Hypothalamus (tissue), 51 donors: ENCODE measurements at regions not wholly inside any gene's neighbourhood (a gene's known extent, or its start where the extent isn't known, plus 50 kb on each side); places are given as distances from the start of the nearest gene placed in this dataset.

Source experiments
- DNase-seq, 51 donors: peaks; one replicate each; lab custom pipeline; 2025; lab: John Stamatoyannopoulos, UW

DNA sequence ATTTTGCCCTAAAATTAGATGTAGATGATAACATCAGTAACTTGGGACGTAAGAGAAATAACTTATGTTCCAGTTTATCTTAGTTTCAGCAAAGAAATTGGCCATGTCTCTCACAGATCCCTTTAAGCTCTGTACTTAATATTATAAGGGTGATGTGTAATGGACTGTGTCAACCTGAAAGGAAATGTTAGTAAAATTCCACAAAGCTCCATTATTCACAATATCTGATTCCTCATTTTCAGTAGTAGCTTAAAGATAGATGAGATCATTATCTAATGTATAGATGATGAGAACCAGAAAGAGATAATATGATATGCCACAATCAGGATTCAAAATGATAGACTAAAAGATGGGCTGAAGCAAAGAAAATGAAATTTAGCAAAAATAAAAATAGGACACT, 316.8 kb upstream of the CHRM2 start:
- no peak for DNase-seq

DNA sequence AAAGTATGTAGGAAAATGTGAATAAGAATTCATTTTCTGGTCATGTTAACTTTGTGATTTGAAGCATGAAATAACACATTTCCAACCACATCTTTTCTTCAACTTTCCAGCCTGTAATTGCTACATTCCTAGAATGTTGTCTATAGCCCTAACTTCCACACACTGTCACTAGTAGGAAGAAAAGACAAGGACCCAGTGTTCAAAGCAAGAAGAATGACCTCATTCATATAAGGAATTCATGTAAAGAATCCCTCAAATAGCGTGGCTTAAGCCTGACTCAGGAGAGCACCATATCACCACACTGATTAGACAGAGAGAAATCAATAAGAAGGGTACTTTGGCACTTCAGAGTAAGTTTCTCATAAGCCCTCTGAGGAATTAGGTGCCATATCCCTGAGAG, 318.7 kb upstream of the CHRM2 start:
- DNase-seq = no peak

DNA sequence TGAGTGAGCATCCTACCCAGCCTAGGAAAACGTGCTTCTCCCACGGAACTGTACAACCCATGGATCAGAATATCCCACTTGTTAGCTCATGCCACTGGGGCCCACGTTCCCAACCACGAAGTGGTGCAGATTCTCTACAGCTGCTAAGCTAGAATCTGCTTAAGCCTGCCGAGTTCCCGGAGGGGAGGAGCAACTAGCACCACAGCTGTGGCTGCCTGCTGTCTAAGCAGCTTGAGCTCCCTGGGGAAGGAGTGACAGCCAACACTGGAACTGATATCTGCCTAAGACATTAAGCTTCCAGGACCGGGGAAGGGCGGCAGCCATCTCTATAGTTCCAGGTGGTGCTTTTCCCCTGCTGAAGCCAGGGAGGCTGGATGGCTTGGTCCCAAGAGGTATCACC, 334.7 kb upstream of the CHRM2 start:
- no peak for DNase-seq

DNA sequence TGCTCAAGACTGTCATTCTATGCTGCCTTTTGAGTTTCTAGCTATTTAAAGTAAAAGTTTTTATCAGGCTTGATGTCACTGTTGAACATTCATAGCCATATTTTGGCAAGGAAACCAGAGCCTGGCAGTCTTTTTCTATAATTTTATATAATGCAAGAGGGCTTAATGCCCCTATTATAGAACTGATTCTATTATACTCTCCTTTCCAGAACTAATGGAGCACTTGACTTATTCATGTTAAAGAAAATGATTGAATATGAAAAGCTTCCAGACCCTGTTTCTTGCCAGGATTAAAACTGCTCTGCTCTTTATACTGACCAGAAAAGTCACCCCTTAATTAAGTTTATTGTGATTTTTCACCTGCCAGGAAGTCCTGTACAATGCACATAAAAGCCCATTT, 337.6 kb upstream of the CHRM2 start:
- DNase-seq = no peak

DNA sequence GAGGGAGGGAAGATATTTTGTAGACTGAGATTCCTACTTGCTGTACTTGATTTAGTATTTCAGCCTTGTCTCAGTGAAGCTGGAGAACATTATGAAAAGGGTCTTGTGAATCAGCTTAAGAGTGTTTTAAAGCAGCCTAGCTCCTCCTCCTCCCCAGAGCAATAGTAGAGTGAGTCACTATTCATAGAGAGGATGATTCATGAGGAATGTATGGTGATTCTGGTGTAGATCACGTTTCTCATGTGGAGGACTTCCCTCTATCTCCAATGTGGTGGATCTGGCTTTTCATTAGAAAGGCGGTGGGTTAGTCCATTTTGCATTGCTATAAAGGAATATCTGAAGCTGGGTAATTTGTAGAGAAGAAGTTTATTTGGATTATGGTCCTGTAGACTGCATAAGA, 340.1 kb upstream of the CHRM2 start:
- no peak for DNase-seq

DNA sequence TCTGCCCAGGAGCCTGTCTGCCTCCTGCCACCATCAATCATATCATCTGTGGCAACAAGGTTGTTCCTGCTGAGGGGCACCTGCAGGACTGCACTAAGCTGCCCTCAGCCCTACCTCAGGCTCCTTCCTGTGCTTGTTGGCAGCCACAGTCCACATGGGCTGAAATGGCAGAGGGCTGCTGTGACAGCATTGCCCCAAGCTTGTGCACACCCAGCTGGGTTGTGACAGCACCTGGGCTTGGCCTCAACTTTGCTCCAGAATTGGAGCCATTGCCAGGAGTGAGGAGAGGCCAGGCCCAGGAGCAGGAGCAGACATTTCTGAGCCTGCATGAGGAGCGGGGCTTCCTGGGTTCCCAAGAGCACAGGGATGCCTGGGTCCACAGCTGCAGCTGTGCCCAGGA, 340.9 kb upstream of the CHRM2 start:
- DNase-seq = no peak

DNA sequence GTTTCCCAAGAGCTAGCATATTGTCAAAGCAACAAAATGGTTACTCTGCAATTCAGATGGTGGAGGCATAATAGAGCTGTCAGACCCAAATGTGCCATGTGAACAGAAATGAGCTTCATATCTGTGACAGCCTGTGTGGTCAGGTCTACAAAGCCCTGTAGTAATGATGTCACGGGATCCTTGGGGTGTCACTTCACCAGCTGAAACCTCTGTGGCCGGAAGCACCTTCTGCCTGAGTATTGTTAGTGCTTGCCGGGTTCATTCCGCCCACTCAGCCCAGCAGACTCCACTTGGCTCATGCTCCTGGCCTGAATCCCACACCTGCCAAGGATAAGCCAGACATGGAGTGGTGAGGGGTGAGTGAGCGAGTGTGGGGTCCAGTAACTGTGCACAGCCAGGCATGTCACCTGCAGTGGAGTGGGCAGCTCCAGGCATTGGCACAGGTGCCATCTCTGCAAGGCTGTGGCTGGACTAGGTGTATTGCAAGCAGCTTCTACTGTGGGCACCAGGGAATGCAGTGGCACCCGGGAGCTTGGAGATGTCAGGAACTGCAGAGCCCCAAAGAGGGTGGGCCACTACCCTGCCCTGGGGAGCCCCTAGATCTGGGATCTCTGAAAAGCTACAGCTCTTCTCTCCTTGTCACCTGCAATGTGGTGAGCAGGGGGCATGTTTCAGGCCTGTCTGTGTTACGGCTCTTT, 341.9 kb upstream of the CHRM2 start:
- DNase-seq = no peak

DNA sequence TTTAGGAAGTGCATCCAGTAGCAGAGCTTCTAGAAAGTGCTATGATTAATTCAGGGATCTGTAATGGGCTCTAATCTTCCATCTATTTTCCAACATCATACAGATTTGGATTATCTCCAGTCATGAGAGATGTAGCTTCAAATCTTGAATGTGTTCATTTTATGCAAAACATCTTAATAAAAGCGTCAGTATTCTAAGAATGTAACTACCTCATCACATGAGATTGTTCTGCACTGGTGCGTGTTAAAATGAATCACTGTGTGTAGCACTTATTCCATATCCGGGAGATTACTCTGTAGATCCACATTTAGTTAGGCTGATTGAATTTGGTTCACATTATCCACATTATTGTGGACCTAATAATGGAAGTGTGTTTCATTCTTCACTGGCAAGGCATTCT, 344.9 kb upstream of the CHRM2 start:
- DNase-seq = no peak

DNA sequence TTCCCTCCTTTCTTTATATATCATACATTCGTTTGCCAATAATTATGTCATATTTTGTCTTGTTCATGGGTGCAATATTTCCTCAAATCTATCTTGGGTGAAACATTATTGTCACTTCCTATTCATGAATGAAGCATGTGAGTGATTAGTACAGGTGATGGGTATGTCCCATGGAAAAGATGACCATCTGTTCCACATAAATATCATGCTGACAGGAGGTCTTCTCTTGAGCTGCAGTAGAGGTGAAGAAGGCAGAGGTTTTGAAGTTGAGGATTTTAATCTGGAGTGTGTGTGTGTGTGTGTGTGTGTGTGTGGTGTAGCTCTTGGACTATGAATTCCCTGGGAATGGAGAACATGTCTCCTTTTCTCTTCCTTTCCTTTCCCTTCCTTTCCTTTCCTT, 350.5 kb upstream of the CHRM2 start:
- DNase-seq = no peak

DNA sequence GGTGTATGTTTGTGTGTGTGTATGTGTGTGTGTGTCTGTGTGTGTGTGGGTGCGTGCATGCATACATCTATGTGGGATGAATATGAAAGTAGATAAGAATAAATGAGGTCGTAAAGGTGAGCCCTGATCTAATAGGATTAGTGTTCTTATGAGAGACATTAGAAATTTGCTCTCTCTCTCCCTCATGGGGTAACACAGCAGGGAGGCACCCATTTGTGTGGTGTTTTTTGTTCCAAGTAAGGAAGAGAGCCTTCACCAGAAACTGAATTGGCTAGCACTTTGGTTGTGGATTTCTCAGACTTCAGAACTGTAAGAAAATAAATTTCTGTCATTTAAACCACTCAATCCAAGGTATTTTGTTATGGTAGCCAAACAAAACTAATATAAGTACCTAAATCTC, 353.7 kb upstream of the CHRM2 start:
- DNase-seq = no peak

DNA sequence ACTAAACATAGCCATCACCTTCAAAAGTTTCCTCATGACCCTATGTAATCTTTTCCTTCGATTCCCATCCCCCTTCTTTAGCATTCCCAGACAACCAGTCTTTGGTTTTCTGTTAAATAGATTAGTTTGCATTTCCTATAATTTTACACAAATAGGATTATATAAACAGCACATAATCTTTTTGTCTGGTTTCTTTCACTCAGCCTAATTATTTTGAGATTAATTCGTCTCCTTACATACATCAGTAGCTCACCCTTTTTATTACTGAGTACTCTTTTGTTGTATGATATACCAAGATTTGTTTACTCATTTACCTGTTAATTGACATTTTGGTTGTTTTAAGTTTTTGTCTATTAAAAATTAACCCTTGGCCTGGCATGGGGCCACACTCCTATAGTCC, 354.7 kb upstream of the CHRM2 start:
- no peak for DNase-seq

DNA sequence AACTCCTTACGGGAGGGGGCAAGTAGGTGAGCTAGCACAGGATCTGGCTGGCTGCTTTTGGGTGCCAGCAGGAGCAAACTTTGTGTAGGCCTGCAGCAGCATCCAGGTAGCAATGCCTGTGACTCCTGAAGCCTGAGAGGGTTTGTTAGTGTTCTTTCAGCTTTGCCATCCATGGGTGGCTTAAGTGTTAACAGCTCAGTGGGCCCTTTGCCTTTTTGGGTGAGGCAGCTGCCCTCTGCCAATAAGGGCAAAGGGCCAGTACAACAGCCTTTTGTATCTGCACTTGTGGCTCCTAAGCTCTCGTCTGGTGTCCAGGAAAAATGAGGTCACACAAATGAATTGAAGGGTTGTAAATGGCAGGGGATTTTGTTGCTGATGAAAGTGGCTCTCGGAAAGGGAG, 359.0 kb upstream of the CHRM2 start:
- DNase-seq = peak in 3 of 51 donors; percentile 2 to 13 (median 12)

DNA sequence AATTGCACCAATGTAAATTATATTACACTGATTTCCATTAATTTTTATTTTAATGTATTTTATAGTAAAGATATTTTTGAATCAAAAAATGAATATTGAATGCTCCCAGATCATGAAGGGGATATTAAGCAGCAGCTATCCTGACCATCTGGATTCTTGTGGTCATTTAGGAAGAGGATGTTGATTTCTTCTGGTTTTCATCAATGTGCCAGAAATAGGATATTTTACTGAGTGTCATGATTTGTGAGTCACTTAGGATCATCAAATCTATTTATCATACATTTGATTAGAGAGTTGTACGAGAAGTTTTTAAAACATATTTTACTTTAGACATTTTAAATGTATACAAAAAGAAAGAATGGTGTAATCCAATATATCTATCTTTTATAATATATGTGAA, 366.3 kb upstream of the CHRM2 start:
- DNase-seq = no peak

DNA sequence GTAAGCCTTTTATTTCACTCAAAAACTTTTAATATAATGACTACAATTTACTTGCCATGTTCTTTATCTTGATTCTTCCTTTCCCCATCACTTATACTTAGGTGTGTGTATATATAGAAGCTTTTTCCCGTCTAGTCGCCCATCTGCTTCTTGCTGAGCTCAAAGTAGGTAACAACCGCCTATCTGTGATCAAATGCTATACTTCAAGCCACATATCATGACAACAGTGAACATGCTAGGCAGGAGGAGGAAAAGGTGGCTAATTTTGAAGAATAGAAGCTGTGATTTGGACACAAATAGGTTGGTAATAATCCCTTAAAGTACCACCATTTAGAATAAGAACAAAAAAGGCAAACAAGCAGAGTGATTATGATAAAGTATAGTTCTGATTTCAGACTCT, 367.3 kb upstream of the CHRM2 start:
- DNase-seq = no peak

DNA sequence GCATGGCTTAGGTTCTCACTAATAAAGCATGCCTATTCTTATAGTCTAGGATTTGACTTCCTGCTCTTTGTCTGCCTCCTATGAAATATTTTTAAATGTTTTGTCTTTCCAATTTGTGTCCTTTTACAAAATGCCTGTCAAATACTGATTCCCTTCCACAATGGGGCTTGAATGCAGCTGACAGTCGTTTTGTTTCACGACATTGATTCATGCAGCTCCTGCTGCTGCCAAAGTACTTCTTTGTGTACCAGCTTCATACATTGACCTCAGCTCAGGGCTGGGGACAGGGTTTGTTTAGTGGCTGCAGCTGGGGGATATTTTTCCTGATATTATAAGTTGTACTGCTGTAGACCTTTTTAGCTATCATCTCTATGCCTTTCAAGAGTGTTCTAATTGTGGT, 371.9 kb upstream of the CHRM2 start:
- peak in 11 of 51 donors; percentile 0 to 15 (median 5) for DNase-seq

DNA sequence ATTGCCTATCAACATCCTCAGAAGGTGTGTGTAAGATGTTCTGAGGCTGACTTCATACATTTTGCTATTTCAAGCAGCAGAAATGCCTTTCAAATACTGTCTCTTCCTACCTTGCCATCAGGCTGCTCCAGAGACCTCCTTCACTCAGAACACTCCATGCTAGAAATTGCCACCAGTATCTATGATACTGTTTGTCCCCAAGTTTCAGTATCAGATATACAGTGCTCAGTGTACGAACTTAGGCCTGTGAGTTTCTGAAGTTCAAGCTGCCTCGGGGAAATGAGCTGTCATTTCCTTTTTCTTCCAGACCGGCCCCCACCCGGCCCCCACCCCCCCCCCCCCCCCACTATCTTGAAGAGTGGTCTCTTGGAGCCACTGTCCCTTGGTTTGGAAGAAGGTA, 373.4 kb upstream of the CHRM2 start:
- DNase-seq = no peak

DNA sequence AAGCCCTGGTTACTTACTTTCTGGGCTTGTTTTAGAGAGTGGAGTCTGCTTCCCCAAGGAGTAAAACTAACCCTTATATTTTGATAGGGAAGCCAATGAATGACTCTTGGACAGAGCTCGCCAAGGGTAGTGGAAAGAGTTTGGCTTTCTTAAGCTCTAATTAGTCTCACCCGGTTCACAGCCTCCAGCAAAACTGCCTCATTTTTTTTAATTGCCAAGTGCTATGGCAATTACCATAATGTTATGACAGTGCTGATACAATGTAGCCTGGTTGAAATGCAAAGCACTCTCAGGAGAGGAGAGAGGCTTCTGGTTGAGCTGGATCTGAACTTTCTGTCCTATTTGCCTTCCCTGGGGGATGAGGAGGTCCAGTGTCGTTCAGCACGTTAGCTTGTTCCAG, 376.1 kb upstream of the CHRM2 start:
- DNase-seq = no peak

DNA sequence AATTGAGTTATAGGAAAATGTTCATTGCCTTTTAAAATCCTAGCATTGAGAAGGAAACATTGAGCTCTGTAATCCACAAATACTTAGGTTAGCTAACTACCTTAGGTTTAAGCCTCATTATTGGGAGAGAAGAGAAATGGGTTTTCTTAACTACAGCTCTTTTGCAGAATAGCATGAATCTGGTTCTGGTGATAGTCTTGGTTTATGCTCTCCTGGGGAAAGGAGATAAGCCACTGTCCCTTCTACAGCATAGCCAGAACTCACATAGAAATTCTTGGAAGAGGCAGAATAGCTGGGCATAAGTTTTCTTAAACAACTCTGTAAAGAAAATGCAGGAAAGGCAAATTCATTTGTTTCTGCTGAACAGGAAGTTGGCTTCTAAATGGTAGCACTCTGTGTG, 378.6 kb upstream of the CHRM2 start:
- no peak for DNase-seq

DNA sequence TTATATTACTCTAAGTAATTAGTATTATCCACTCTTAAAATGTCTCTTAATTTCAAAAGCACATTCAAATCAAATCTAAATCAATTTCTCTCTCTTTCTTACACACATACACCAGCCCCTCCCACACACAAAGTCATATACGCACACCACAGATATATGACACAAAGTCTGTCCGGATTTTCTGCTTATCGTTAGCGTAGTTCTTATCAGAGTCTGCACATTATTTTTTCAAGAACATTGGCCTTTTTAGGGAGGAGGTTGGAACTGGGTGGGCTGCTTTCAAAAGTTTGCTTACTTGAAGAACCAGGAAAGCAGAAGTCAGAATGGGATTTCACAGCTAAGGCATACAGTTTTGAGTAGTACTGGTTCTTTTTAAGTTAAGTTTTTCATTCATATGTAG, 387.6 kb upstream of the CHRM2 start:
- DNase-seq = no peak

DNA sequence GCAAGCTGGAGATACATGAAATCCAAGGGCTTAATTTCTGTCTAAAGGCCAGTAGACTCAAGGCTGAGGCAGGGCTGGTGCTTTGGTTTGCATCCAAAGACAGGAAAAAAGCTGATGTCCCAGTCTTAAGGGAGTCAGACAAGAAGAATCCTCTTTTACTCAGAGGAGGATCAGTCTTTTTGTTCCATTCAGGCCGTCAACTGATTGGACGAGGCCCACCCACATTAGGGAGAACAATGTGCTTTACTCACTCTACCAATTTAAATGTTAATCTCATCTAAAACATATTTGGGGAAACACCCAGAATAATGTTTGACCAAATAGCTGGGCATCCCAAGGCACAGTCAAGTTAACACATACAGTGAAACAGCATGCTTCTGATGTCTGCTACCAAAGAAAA, 388.5 kb upstream of the CHRM2 start:
- no peak for DNase-seq

DNA sequence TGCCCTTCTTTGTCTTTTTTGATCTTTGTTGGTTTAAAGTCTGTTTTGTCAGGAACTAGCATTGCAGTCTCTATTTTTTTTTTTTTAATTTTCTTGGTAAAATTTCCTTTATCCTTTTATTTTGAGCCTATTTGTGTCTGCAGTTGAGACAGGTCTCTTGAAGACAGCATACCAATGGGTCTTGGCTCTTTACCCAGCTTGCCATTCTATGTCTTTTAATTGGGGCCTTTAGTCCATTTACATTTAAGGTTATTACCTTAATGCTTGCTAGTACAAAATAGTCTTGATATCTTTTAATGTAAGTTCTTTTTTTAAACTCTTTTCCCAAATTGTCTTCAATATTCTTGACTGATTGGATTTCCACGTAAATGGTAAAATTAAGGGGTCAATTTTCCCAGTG, 398.3 kb upstream of the CHRM2 start:
- DNase-seq = no peak

DNA sequence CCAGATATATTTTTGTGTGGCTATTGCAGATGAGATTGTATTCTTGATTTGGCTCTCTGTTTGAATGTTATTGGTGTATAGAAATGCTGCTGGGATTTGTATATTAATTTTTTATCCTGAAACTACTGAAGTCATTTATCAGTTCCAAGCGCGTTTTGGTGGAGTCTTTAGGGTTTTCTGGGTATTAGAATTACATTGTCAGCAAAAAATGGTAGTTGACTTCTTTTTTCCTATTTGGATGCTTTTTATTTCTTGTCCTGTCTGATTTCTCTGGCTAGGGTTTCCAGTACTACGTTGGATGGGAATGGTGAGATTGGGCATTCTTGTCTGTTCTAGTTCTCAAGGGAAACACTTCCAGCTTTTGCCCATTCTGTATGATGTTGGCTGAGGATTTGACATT, 415.5 kb upstream of the CHRM2 start:
- no peak for DNase-seq

DNA sequence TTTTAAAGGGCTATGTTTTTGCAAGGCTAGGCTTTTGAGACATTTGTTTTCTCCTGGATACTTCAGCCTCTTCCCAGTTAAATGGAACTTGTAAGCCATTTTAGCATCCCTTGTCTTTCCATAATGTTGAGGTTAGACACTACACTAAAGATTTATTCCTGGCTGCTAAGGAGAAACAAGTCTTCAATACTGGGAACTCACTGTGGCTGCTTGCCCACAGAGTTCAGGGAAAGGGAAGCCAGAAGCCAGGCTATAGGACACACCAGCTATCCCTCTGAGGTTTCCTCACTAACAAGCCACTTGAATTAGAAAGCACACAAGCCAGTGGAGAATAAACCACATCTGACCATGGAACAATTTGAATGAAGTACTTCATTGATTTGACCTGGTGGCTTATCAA, 421.7 kb upstream of the CHRM2 start:
- no peak for DNase-seq
